Right atrium auricular region (tissue), 2 donors: ENCODE measurements at regions not wholly inside any gene's neighbourhood (a gene's known extent, or its start where the extent isn't known, plus 50 kb on each side); places are given as distances from the start of the nearest gene placed in this dataset.

Experiments
- DNase-seq: peaks from one replicate; pipeline ENCODE4 v3.0.0-alpha.2; 2019; ENCODE audit warnings: low spot score
- H3K27ac ChIP-seq, 2 donors: fragments of 200-600 bp; sonication (generic); 1 replicate in 1 of 2; 2 replicates in 1 of 2; pipeline ENCODE4 v1.5.1; 2016 to 2019
- H3K27me3 ChIP-seq, 2 donors: fragments of 200-600 bp; sonication (generic); one replicate each; pipeline versions ENCODE4 v1.5.1 to v1.6.0; 2017 to 2019
- H3K36me3 ChIP-seq: fragments of 200-600 bp; sonication (generic); one replicate; pipeline ENCODE4 v1.5.1; 2016
- H3K4me1 ChIP-seq, 2 donors: fragments of 200-600 bp; sonication (generic); one replicate each; pipeline versions ENCODE4 v1.5.1 to v1.6.0; 2017 to 2019
- H3K4me3 ChIP-seq, 2 donors: fragments of 200-600 bp; sonication (generic); 1 replicate in 1 of 2; 2 replicates in 1 of 2; pipeline ENCODE4 v1.5.1; 2017 to 2019; ENCODE audit warnings: mild to moderate bottlenecking in 1 of 2, moderate library complexity in 1 of 2
- H3K9me3 ChIP-seq, 2 donors: fragments of 200-600 bp; sonication (generic); one replicate each; pipeline ENCODE4 v1.5.1; 2019
- CTCF ChIP-seq, 2 donors: fragments of 200-600 bp; sonication (generic); IDR thresholded peaks; one replicate each; pipeline ENCODE4 v1.5.1; 2019; ENCODE audit warnings: antibody characterized with exemption in 2 of 2

- H3K27ac ChIP-seq: no peak overlapping the region
- DNase-seq: no peak
- no peaks in the 10 kb centered on the region for H3K36me3 ChIP-seq
- H3K4me3 ChIP-seq: no peak overlapping the region
- H3K27me3 ChIP-seq: no peaks in the 10 kb centered on the region
- no peak for TF ChIP-seq CTCF (IDR thresholded peaks at IDR 0.05)
- H3K4me1 ChIP-seq: no peaks in the 10 kb centered on the region
- H3K9me3 ChIP-seq: no peaks in the 10 kb centered on the region
Observed at GRCh38 chrX:125620715-125621587, 301.3 kb downstream of the TEX13C start.

GRCh38 chrX:125621588-125621927 lies 301.9 kb downstream of the TEX13C start:
- Histone ChIP-seq H3K27me3 (no peaks in the 10 kb centered on the region), H3K36me3 (no peaks in the 10 kb centered on the region), H3K9me3 (no peaks in the 10 kb centered on the region), H3K4me1 (no peaks in the 10 kb centered on the region), H3K4me3 (no peak overlapping the region), H3K27ac (no peak overlapping the region)
- no peak for DNase-seq
- TF ChIP-seq CTCF (IDR thresholded peaks at IDR 0.05): no peak

GRCh38 chrX:125622899-125623298 lies 303.2 kb downstream of the TEX13C start:
- H3K4me1 ChIP-seq: no peaks in the 10 kb centered on the region
- H3K4me3 ChIP-seq: no peak overlapping the region
- DNase-seq: no peak
- no peaks in the 10 kb centered on the region for H3K36me3 ChIP-seq
- TF ChIP-seq CTCF (IDR thresholded peaks at IDR 0.05): no peak
- no peaks in the 10 kb centered on the region for H3K9me3 ChIP-seq
- H3K27ac ChIP-seq: no peak overlapping the region
- H3K27me3 ChIP-seq: no peaks in the 10 kb centered on the region

- no peak for DNase-seq
- H3K27ac ChIP-seq: no peak overlapping the region
- H3K9me3 ChIP-seq: no peaks in the 10 kb centered on the region
- H3K4me3 ChIP-seq: no peak overlapping the region
- H3K27me3 ChIP-seq: no peaks in the 10 kb centered on the region
- no peak for TF ChIP-seq CTCF (IDR thresholded peaks at IDR 0.05)
- no peaks in the 10 kb centered on the region for H3K36me3 ChIP-seq
- H3K4me1 ChIP-seq: no peaks in the 10 kb centered on the region
Observed at GRCh38 chrX:125627676-125628075, 308.0 kb downstream of the TEX13C start.

- no peak for DNase-seq
- Histone ChIP-seq H3K4me1 (no peaks in the 10 kb centered on the region), H3K9me3 (no peaks in the 10 kb centered on the region), H3K27ac (no peak overlapping the region), H3K27me3 (no peaks in the 10 kb centered on the region), H3K4me3 (no peak overlapping the region), H3K36me3 (no peaks in the 10 kb centered on the region)
- TF ChIP-seq CTCF (IDR thresholded peaks at IDR 0.05): no peak
Observed at GRCh38 chrX:125628435-125628834, 308.8 kb downstream of the TEX13C start.

- H3K4me3 ChIP-seq: no peak overlapping the region
- no peaks in the 10 kb centered on the region for H3K27me3 ChIP-seq
- no peaks in the 10 kb centered on the region for H3K36me3 ChIP-seq
- DNase-seq: no peak
- TF ChIP-seq CTCF (IDR thresholded peaks at IDR 0.05): no peak
- H3K27ac ChIP-seq: no peak overlapping the region
- no peaks in the 10 kb centered on the region for H3K4me1 ChIP-seq
- no peaks in the 10 kb centered on the region for H3K9me3 ChIP-seq
Observed at GRCh38 chrX:125641405-125641804, 321.7 kb downstream of the TEX13C start.
